NB4 (cell line): ENCODE measurements at regions not wholly inside any gene's neighbourhood (a gene's known extent, or its start where the extent isn't known, plus 50 kb on each side); places are given as distances from the start of the nearest gene placed in this dataset.

Experiments
- DNase-seq: peaks from one replicate; pipeline ENCODE4 v3.0.0; 2010; ENCODE audit warnings: low read depth
- H3K4me3 ChIP-seq: one replicate; pipeline ENCODE4 v1.5.1; 2011; ENCODE audit warnings: mild to moderate bottlenecking, low read depth, low read length, moderate library complexity
- MAX ChIP-seq: IDR thresholded peaks from 2 replicates; pipeline ENCODE4 v1.6.1; 2011; ENCODE audit warnings: low read depth, low read length
- MYC ChIP-seq: IDR thresholded peaks from 2 replicates; pipeline ENCODE4 v1.6.1; 2011; ENCODE audit warnings: low read depth, low read length
- POLR2A ChIP-seq: IDR thresholded peaks from 2 replicates; pipeline ENCODE4 v1.6.1; 2011; ENCODE audit warnings: mild to moderate bottlenecking; ENCODE audit not compliant: insufficient read length; ENCODE audit errors: extremely low read depth
- TF ChIP-seq, protein P1 (sequence below): IDR thresholded peaks from one replicate; pipeline ENCODE4 v1.5.1; 2012; ENCODE audit warnings: low read depth, low read length

DNA sequence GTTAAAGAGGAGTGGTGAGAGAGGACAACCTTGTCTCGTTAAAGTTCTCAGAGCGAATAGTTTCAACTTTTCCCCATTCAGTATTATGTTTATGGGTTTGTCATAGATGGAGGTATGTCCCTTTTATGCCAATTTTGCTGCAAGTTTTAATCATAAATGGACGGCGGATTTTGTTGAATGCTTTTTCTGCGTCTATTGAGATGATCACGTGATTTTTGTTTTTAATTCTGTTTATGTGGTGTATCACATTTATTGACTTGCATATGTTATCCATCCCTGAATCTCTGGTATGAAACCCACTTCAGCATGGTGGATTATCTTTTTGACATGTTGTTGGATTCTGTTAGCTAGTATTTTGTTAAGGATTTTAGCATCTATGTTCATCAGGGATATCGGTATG lies 1123.8 kb upstream of the KLHL29 start:
- TF ChIP-seq MAX (no peak), MYC (no peak), POLR2A (no peak)
- TF ChIP-seq, protein P1, sequence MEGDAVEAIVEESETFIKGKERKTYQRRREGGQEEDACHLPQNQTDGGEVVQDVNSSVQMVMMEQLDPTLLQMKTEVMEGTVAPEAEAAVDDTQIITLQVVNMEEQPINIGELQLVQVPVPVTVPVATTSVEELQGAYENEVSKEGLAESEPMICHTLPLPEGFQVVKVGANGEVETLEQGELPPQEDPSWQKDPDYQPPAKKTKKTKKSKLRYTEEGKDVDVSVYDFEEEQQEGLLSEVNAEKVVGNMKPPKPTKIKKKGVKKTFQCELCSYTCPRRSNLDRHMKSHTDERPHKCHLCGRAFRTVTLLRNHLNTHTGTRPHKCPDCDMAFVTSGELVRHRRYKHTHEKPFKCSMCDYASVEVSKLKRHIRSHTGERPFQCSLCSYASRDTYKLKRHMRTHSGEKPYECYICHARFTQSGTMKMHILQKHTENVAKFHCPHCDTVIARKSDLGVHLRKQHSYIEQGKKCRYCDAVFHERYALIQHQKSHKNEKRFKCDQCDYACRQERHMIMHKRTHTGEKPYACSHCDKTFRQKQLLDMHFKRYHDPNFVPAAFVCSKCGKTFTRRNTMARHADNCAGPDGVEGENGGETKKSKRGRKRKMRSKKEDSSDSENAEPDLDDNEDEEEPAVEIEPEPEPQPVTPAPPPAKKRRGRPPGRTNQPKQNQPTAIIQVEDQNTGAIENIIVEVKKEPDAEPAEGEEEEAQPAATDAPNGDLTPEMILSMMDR = no peak
- DNase-seq = no peak
- H3K4me3 ChIP-seq = no peak overlapping the region

- no peak overlapping the region for H3K4me3 ChIP-seq
- no peak for DNase-seq
- TF ChIP-seq MAX (no peak), POLR2A (no peak), MYC (no peak)
- TF ChIP-seq, protein P1 = no peak
These were observed 1114.6 kb upstream of the KLHL29 start for GRCh38 chr2:22270341-22270740.

DNA sequence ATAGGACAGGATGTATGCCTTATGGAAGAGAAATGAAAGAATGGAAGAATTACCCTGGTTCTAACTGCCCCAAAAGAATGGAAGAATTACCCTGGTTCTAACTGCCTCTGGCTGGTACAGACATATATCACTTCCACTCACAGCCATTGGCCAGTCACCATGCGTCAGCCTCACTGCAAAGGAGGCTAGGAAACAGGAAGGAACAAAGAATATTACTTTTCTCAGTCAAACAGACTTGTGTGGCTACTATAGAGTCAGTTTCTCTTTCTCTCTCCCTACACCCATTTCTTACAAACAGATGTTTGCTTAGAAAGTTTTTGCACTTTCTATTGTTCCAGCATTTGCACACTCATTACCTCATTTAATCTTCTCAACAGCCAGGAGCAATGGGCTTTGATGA lies 1111.1 kb upstream of the KLHL29 start:
- TF ChIP-seq, protein P1 = no peak
- no peak for TF ChIP-seq POLR2A
- TF ChIP-seq MYC = no peak
- TF ChIP-seq MAX = no peak
- H3K4me3 ChIP-seq = no peak overlapping the region
- DNase-seq = no peak

GRCh38 chr2:22274661-22275060 lies 1110.3 kb upstream of the KLHL29 start:
- TF ChIP-seq MAX (no peak), POLR2A (no peak), MYC (no peak)
- TF ChIP-seq, protein P1 = no peak
- no peak for DNase-seq
- H3K4me3 ChIP-seq = no peak overlapping the region

GRCh38 chr2:22276696-22277095 lies 1108.3 kb upstream of the KLHL29 start:
- no peak for TF ChIP-seq MYC
- no peak for TF ChIP-seq POLR2A
- no peak for TF ChIP-seq MAX
- TF ChIP-seq, protein P1 = no peak
- peak; percentile 21 for DNase-seq
- H3K4me3 ChIP-seq = no peak overlapping the region

GRCh38 chr2:22279541-22279940 lies 1105.4 kb upstream of the KLHL29 start:
- no peak overlapping the region for H3K4me3 ChIP-seq
- no peak for DNase-seq
- TF ChIP-seq MAX = no peak
- no peak for TF ChIP-seq MYC
- TF ChIP-seq, protein P1 = no peak
- TF ChIP-seq POLR2A = no peak
